Psoas muscle (tissue), 7 donors: ENCODE measurements at regions not wholly inside any gene's neighbourhood (a gene's known extent, or its start where the extent isn't known, plus 50 kb on each side); places are given as distances from the start of the nearest gene placed in this dataset.

Experiments used
- ATAC-seq, 4 donors: fragments of 200-7000 bp; cut with Tn5 transposase; one replicate each; pipeline ENCODE4 v1.9.1; 2020; ENCODE audit warnings: moderate library complexity in 3 of 4, mild to moderate bottlenecking in 2 of 4
- DNase-seq, 2 donors: peaks; one replicate each; pipeline ENCODE4 v3.0.0-alpha.2; 2020
- H3K27ac ChIP-seq: fragments of 200-600 bp; one replicate; pipeline ENCODE4 v1.8.0; 2022
- H3K27me3 ChIP-seq, 3 donors: fragments of 200-600 bp in 1 of 3; one replicate each; pipeline versions ENCODE4 v1.6.1 to v1.8.0; 2013 to 2022; ENCODE audit warnings: low read length in 2 of 3, mild to moderate bottlenecking in 2 of 3, moderate library complexity in 1 of 3; ENCODE audit not compliant: insufficient read depth in 3 of 3
- H3K36me3 ChIP-seq, 2 donors: fragments of 200-600 bp in 1 of 2; one replicate each; pipeline versions ENCODE4 v1.6.1 to v1.8.0; 2013 to 2022; ENCODE audit warnings: low read depth in 1 of 2, mild to moderate bottlenecking in 1 of 2, moderate library complexity in 1 of 2; ENCODE audit not compliant: insufficient read depth in 1 of 2
- H3K4me1 ChIP-seq: fragments of 200-600 bp; one replicate; pipeline ENCODE4 v1.8.0; 2022
- H3K4me3 ChIP-seq: fragments of 200-600 bp; one replicate; pipeline ENCODE4 v1.8.0; 2022; ENCODE audit warnings: mild to moderate bottlenecking
- H3K9me3 ChIP-seq: fragments of 200-600 bp; one replicate; pipeline ENCODE4 v1.8.0; 2022
- CTCF ChIP-seq: fragments of 200-600 bp; IDR thresholded peaks from one replicate; pipeline ENCODE4 v1.8.0; 2022; ENCODE audit warnings: antibody characterized with exemption
- WGBS, 3 donors: extraction: QIAGEN DNeasy Blood & Tissue Kit; methylation state at CpG; one replicate each; pipeline versions ENCODE4 v1.1.6 to v1.1.7; 2013; 5-methylcytosine and 5-hydroxymethylcytosine counted together
- intact Hi-C, 2 donors: fragments of 100-400 bp; cut with DNase I; formaldehyde crosslinking; loops; one replicate each; pipeline versions ENCODE4 v1.11.0 to v1.14.2; 2022
- donor health status: healthy with polysubstance abuse.
- donor health status: DM: no; HTN: no; CAD: no; lungs with moderate emphysema.
- donor health status: Bipolar disorder and iron deficiency.
- donor health status: healthy.
- donor health status: DM: yes; HTN: yes; CAD: no.
- donor health status: DM: no; HTN: no; CAD: no.
- donor health status: DM: yes; HTN: yes; CAD: no.

GRCh38 chr10:117631276-117632145 is 89.0 kb downstream of the EMX2 start:
- Histone ChIP-seq H3K27me3 (no peaks in the 10 kb centered on the region), H3K36me3 (no peaks in the 10 kb centered on the region), H3K27ac (no peak overlapping the region), H3K4me3 (no peak overlapping the region), H3K9me3 (no peaks in the 10 kb centered on the region), H3K4me1 (no peaks in the 10 kb centered on the region)
- peak; percentile 50 to 91 for DNase-seq
- no peak for TF ChIP-seq CTCF
- 38 to 52% (median 51%) methylated on average over 11 of the region's 11 CpGs for WGBS, 3 donors
- peak in 3 of 4 donors; percentile 53 to 82 (median 65) for ATAC-seq
- intact Hi-C loops: no loop called here

GRCh38 chr10:117632406-117632805 is 89.9 kb downstream of the EMX2 start:
- no peaks in the 10 kb centered on the region for H3K9me3 ChIP-seq
- 93 to 98% (median 96%) methylated on average over 7 of the region's 7 CpGs for WGBS, 3 donors
- intact Hi-C loops: no loop called here
- H3K36me3 ChIP-seq: no peaks in the 10 kb centered on the region
- H3K27ac ChIP-seq: no peak overlapping the region
- H3K27me3 ChIP-seq: no peaks in the 10 kb centered on the region
- no peak for ATAC-seq
- H3K4me1 ChIP-seq: no peaks in the 10 kb centered on the region
- no peak for TF ChIP-seq CTCF
- no peak for DNase-seq
- H3K4me3 ChIP-seq: no peak overlapping the region

GRCh38 chr10:117635826-117636225 is 93.3 kb downstream of the EMX2 start:
- WGBS, 3 donors: 57 to 62% (median 59%) methylated on average over 4 of the region's 4 CpGs
- DNase-seq (no peak), ATAC-seq (no peak)
- H3K36me3 ChIP-seq: no peaks in the 10 kb centered on the region
- no peaks in the 10 kb centered on the region for H3K9me3 ChIP-seq
- H3K4me3 ChIP-seq: no peak overlapping the region
- H3K27me3 ChIP-seq: no peaks in the 10 kb centered on the region
- H3K27ac ChIP-seq: no peak overlapping the region
- intact Hi-C loops: no loop called here
- TF ChIP-seq CTCF: no peak
- H3K4me1 ChIP-seq: no peaks in the 10 kb centered on the region

- Histone ChIP-seq H3K27ac (no peak overlapping the region), H3K27me3 (no peaks in the 10 kb centered on the region), H3K4me1 (no peaks in the 10 kb centered on the region), H3K4me3 (no peak overlapping the region), H3K36me3 (no peaks in the 10 kb centered on the region), H3K9me3 (no peaks in the 10 kb centered on the region)
- TF ChIP-seq CTCF: no peak
- ATAC-seq: no peak
- no peak for DNase-seq
- intact Hi-C loops: no loop called here
- 64 to 89% (median 86%) methylated on average over 2 of the region's 2 CpGs for WGBS, 3 donors
Observed at GRCh38 chr10:117638200-117638599, 95.7 kb downstream of the EMX2 start.
